ENCODE measurements at regions not wholly inside any gene's neighbourhood (a gene's known extent, or its start where the extent isn't known, plus 50 kb on each side); places are given as distances from the start of the nearest gene placed in this dataset.

- DNase-seq (ENCODE audit: low read depth, low spot score) = no peak
- no peak overlapping the region for H3K4me3 ChIP-seq (ENCODE audit: low read depth, low read length)
- TF ChIP-seq CTCF (IDR thresholded peaks at IDR 0.05; ENCODE audit: insufficient read depth, low read length, missing control alignments) = no peak
- ChIA-PET CTCF (no interaction called here), POLR2A (no interaction called here)
These were observed 118.9 kb upstream of the SSTR4 start for GRCh38 chr20:22916021-22916842.

- no peak for DNase-seq (ENCODE audit: low read depth, low spot score)
- ChIA-PET POLR2A (no interaction called here), CTCF (no interaction called here)
- no peak overlapping the region for H3K4me3 ChIP-seq (ENCODE audit: low read depth, low read length)
- TF ChIP-seq CTCF (IDR thresholded peaks at IDR 0.05; ENCODE audit: insufficient read depth, low read length, missing control alignments) = no peak
These were observed 116.7 kb upstream of the SSTR4 start for GRCh38 chr20:22918286-22918983.

GRCh38 chr20:22920898-22921297 lies 114.2 kb upstream of the SSTR4 start:
- POLR2A ChIA-PET = no interaction called here
- no peak for DNase-seq (ENCODE audit: low read depth, low spot score)
- no peak overlapping the region for H3K4me3 ChIP-seq (ENCODE audit: low read depth, low read length)
- no peak for TF ChIP-seq CTCF (IDR thresholded peaks at IDR 0.05; ENCODE audit: insufficient read depth, low read length, missing control alignments)
- CTCF ChIA-PET = interaction anchor here (1.6 kb wide), 1 partner anchor 9 kb away, joined by 3 read pairs; no protein-coding TSS in a partner anchor

- CTCF ChIA-PET = interaction anchor here (1.6 kb wide), 1 partner anchor 10 kb away, joined by 3 read pairs; no protein-coding TSS in a partner anchor
These were observed 113.3 kb upstream of the SSTR4 start for GRCh38 chr20:22921595-22922421.

GRCh38 chr20:22922987-22923386 lies 112.1 kb upstream of the SSTR4 start:
- ChIA-PET POLR2A (no interaction called here), CTCF (no interaction called here)
- H3K4me3 ChIP-seq (ENCODE audit: low read depth, low read length) = no peak overlapping the region
- TF ChIP-seq CTCF (IDR thresholded peaks at IDR 0.05; ENCODE audit: insufficient read depth, low read length, missing control alignments) = no peak
- DNase-seq (ENCODE audit: low read depth, low spot score) = no peak

More at GRCh38 chr20:22921595-22922421, 113.3 kb upstream of the SSTR4 start:
- peak; percentile 9 for DNase-seq (ENCODE audit: low read depth, low spot score)
- no peak for TF ChIP-seq CTCF (IDR thresholded peaks at IDR 0.05; ENCODE audit: insufficient read depth, low read length, missing control alignments)
- H3K4me3 ChIP-seq (ENCODE audit: low read depth, low read length) = no peak overlapping the region
- POLR2A ChIA-PET = no interaction called here

Data from AG04449 (cell line).